Erythroblast (primary cell): ENCODE measurements at regions not wholly inside any gene's neighbourhood (a gene's known extent, or its start where the extent isn't known, plus 50 kb on each side); places are given as distances from the start of the nearest gene placed in this dataset.

Experiments used
- GATA1 ChIP-seq: IDR thresholded peaks from 2 replicates; pipeline ENCODE4 v1.6.1; 2011; ENCODE audit warnings: low read depth, mild to moderate bottlenecking, control low read depth, low read length, moderate library complexity
- POLR2A ChIP-seq: IDR thresholded peaks from 2 replicates; pipeline ENCODE4 v1.6.1; 2011; ENCODE audit warnings: mild to moderate bottlenecking, low read length

DNA sequence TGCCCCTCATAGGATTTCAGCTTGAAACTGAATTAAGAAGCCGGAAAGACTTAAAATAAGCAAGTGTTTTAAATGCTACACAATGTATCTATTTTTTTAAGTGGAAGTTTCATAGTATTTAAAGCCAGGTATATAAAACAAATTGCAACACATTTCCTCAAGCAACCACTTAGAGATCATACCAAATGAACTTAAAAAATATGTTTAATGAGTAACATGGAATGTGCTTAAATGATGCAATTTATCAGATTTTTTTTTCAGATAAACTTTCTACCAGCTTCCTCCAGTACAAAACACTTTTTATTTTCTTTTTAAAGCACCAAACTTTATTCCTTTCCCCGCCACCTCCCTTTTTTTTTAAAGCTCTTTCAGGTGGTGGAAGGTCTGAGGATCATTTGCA is 534.3 kb downstream of the BMP2 start:
- no peak for TF ChIP-seq POLR2A
- no peak for TF ChIP-seq GATA1
